CD4-positive, alpha-beta T cell treated with Interleukin-17A for 4 hours (primary cell): ENCODE measurements at regions not wholly inside any gene's neighbourhood (a gene's known extent, or its start where the extent isn't known, plus 50 kb on each side); places are given as distances from the start of the nearest gene placed in this dataset.

Source experiments
- DNase-seq: peaks from one replicate; pipeline ENCODE4 v3.0.0-alpha.2; 2020; ENCODE audit warnings: mixed read lengths

GRCh38 chr10:88023676-88024075, 160.3 kb downstream of the PTEN start:
- no peak for DNase-seq

- no peak for DNase-seq
These were observed 162.6 kb downstream of the PTEN start for GRCh38 chr10:88026031-88026430.

GRCh38 chr10:88027570-88027969, 164.1 kb downstream of the PTEN start:
- no peak for DNase-seq

- no peak for DNase-seq
These were observed 164.6 kb downstream of the PTEN start for GRCh38 chr10:88028072-88028471.

GRCh38 chr10:88028654-88029053, 165.2 kb downstream of the PTEN start:
- peak; percentile 7 for DNase-seq

- DNase-seq = no peak
These were observed 169.1 kb downstream of the PTEN start for GRCh38 chr10:88032566-88032965.

- DNase-seq = no peak
These were observed 170.0 kb downstream of the PTEN start for GRCh38 chr10:88033385-88033784.

- DNase-seq = no peak
These were observed 170.4 kb downstream of the PTEN start for GRCh38 chr10:88033793-88034192.

- no peak for DNase-seq
These were observed 172.7 kb downstream of the PTEN start for GRCh38 chr10:88036126-88036525.

GRCh38 chr10:88037623-88038022, 174.2 kb downstream of the PTEN start:
- DNase-seq = no peak

GRCh38 chr10:88038268-88038667, 174.8 kb downstream of the PTEN start:
- no peak for DNase-seq

GRCh38 chr10:88039496-88040200, 176.2 kb downstream of the PTEN start:
- no peak for DNase-seq

GRCh38 chr10:88041243-88042159, 178.1 kb downstream of the PTEN start:
- no peak for DNase-seq

GRCh38 chr10:88042160-88043100, 179.0 kb downstream of the PTEN start:
- no peak for DNase-seq

- no peak for DNase-seq
These were observed 181.7 kb downstream of the PTEN start for GRCh38 chr10:88045096-88045495.

- no peak for DNase-seq
These were observed 182.4 kb downstream of the PTEN start for GRCh38 chr10:88045656-88046415.

GRCh38 chr10:88047579-88047978, 184.2 kb downstream of the PTEN start:
- DNase-seq = no peak

GRCh38 chr10:88048312-88048711, 184.9 kb downstream of the PTEN start:
- no peak for DNase-seq

- no peak for DNase-seq
These were observed 185.8 kb downstream of the PTEN start for GRCh38 chr10:88049204-88049603.

- no peak for DNase-seq
These were observed 194.3 kb downstream of the PTEN start for GRCh38 chr10:88057720-88058119.

- no peak for DNase-seq
These were observed 195.3 kb downstream of the PTEN start for GRCh38 chr10:88058750-88059149.

GRCh38 chr10:88059190-88059589, 195.8 kb downstream of the PTEN start:
- DNase-seq = no peak
